Choroid plexus epithelial cell (primary cell): ENCODE measurements at regions not wholly inside any gene's neighbourhood (a gene's known extent, or its start where the extent isn't known, plus 50 kb on each side); places are given as distances from the start of the nearest gene placed in this dataset.

Experiments used
- DNase-seq: peaks from one replicate; pipeline ENCODE4 v3.0.0-alpha.2; 2010; ENCODE audit warnings: low read depth
- H3K4me3 ChIP-seq: 2 replicates; pipeline ENCODE4 v1.5.1; 2011; ENCODE audit warnings: low read depth, mild to moderate bottlenecking, control low read depth, low read length, moderate library complexity
- TF ChIP-seq, protein P1 (sequence below): conservative IDR thresholded peaks from 2 replicates; pipeline ENCODE4 v1.5.1; 2011; ENCODE audit warnings: low read depth, mild to moderate bottlenecking, control low read depth, inconsistent platforms, low read length, moderate library complexity

DNA sequence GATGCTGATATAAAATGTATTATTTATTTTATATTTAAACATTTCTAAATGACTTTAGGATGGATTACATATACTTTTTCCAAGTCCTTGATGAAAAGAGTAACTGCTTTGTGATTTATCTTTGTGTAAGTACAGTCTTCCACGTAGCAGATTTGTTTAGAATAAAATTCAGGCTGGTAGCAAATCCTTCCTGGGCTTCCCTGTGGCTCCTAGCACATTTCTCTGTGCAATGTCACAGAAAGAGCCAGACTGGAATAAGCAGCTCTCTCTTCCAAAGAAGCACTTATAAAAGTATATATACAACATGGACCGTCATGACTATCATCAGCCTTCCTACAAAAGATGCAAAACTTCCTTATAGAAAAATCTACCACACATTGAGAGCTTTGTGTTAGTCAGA lies 388.6 kb downstream of the ACTL7B start:
- TF ChIP-seq, protein P1, sequence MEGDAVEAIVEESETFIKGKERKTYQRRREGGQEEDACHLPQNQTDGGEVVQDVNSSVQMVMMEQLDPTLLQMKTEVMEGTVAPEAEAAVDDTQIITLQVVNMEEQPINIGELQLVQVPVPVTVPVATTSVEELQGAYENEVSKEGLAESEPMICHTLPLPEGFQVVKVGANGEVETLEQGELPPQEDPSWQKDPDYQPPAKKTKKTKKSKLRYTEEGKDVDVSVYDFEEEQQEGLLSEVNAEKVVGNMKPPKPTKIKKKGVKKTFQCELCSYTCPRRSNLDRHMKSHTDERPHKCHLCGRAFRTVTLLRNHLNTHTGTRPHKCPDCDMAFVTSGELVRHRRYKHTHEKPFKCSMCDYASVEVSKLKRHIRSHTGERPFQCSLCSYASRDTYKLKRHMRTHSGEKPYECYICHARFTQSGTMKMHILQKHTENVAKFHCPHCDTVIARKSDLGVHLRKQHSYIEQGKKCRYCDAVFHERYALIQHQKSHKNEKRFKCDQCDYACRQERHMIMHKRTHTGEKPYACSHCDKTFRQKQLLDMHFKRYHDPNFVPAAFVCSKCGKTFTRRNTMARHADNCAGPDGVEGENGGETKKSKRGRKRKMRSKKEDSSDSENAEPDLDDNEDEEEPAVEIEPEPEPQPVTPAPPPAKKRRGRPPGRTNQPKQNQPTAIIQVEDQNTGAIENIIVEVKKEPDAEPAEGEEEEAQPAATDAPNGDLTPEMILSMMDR: no peak
- no peak overlapping the region for H3K4me3 ChIP-seq
- DNase-seq: no peak

DNA sequence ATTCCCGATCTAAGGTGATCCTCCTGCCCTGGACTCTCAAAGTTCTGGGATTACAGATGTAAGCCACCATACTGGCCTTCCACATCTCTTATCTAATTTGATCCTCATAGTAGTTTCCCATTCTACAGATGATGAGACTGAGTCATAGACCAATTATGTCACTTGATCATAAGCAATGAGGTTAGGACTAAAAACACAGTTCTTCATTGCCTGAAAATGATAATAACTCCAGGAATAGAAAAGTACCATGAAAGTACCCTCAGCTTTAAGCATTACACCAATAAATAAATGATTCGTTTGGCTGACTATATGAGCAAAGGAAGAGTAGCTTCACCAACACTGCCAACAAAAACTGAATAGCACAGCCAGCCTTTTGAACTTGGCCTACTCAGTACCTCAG lies 389.5 kb downstream of the ACTL7B start:
- H3K4me3 ChIP-seq: no peak overlapping the region
- TF ChIP-seq, protein P1: no peak
- no peak for DNase-seq

DNA sequence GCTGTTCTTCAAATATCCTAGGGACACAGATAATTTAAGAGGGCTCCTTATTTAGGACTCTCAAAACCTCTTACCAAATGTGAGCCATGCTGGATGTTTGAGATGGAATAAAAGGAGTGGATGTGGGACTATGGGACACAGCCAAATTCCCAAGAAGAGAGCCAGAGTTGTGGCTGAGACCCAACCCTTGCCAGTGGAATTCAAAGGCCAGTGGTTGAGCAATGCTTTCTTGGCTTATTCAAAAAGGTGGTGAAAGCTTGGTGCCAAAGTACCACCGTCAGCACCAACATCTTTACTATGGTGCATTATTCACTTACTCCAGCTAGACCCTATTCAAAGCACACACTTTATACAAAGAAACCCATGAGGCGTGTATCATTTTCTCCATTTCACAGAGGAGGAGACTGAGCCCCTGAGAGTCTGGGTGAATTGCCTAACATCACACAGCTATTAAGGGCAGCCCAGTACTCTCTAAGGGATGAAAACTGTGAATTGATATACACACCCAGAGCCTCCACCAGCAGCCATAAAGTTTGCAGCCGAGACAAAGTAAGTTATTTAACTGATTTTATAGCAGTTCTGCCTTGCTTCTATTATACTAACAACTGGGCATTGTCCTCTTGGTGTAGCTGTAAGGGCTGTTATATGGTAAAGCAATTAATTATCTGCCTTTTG lies 391.7 kb downstream of the ACTL7B start:
- no peak for DNase-seq
- TF ChIP-seq, protein P1: no peak
- H3K4me3 ChIP-seq: no peak overlapping the region

DNA sequence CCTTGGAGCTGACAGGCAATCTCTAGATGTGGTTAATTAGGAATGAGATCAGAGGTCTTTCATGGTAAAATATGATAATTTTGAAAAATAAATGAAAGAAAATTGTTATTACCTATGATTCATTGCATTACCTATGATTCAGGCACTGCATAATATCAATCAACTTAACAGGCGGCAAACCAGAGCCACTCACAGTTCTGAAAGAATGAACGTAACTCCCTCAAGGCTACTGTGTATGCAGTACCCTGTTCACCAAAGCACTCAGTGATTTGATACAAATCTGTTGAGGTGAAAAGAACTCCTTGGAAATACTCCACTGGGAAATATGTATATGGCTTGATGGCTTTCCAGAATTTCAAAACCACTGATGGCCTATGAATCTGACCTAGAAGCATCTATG lies 398.9 kb downstream of the ACTL7B start:
- TF ChIP-seq, protein P1: no peak
- H3K4me3 ChIP-seq: no peak overlapping the region
- no peak for DNase-seq

DNA sequence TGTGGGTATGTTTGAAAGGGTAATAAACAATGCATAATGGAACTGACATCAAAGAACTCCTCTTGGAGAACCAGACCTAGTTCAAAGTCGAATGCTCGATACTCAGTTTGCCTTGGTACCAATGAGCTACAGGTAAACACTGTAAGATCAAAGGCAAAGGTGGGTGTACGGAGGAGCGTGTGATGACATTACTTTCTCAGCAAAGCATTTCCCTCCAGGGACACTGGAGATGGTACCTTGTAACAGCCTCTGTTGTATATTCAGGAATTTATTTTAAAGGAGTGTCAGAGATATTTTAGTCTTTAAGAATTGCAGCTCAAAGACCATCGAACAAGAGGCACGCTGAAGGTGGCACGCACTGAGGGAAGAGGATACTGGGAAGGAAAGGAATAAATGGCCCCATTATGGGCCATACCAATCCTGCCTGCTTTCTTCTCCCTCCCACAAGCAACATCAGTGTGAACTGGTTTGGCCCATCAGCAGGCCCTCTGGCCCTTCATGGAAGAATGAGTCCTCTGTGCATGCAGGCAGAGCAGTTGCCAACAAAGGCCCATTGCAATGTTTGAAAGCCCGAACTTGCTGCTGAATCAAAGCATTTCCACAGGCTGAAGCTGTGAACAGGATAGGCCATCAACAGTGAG lies 410.2 kb downstream of the ACTL7B start:
- TF ChIP-seq, protein P1: no peak
- DNase-seq: no peak
- no peak overlapping the region for H3K4me3 ChIP-seq

DNA sequence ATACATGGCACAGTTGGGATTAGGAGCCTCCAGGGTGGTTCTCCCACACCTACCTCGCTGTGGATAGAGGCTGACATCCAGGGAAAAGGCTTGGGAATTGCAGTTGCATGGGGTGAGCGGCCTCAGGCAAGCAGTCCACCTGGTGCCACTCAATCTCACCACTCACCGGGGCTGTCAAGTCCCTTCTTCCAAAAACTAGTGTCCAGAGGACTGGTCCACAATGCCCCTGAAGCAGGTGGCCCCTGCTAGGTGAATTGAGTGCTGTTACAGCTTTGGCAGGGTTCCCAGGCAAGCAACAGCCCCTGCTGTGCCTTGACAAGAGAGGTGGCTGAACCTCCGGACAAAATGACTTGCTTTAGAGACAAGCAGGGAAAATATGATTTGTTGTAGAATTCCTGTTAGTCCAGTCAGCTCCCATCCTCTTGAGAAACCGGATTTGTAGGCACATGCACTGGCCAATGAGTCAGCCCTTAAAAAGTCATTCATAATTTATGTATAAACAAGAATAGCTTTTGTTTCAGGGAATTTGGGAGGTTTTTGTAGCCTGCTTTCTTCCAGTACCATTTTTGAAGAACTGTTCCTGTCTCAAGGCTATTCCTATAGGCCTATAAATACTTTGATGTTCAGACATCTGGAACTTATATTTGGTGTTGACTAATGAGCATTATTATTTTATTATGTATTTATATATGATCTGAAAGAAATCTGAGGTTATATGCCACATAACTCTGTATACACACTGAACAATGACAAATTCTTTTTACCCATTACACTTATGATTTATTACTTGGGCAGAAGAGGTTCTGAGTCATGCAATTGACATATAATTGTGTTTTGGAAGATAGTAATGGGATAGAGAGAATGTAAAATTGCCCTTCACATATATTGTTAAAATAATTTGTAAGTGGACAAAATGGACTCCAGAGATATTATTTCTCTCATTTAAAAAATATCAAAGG lies 411.1 kb downstream of the ACTL7B start:
- no peak overlapping the region for H3K4me3 ChIP-seq
- TF ChIP-seq, protein P1: no peak
- peak; percentile 91 for DNase-seq
